HL-60 (cell line): ENCODE measurements at regions not wholly inside any gene's neighbourhood (a gene's known extent, or its start where the extent isn't known, plus 50 kb on each side); places are given as distances from the start of the nearest gene placed in this dataset.

Experiments used
- POLR2AphosphoS5 ChIP-seq: IDR thresholded peaks from 2 replicates; pipeline ENCODE4 v1.6.1; 2012; ENCODE audit warnings: low read depth
- SPI1 ChIP-seq: IDR thresholded peaks from 2 replicates; pipeline ENCODE4 v1.6.1; 2012; ENCODE audit warnings: low read depth, mild to moderate bottlenecking, borderline replicate concordance
- TF ChIP-seq, protein P1 (sequence below): IDR thresholded peaks from one replicate; pipeline ENCODE4 v1.5.1; 2011; ENCODE audit warnings: low read length, control low read depth, inconsistent platforms; ENCODE audit not compliant: insufficient read depth
- TF ChIP-seq, protein P2 (sequence below): IDR thresholded peaks from 2 replicates; pipeline ENCODE4 v1.6.1; 2012; ENCODE audit warnings: low read depth; ENCODE audit not compliant: insufficient replicate concordance

GRCh38 chr7:51977913-51978312 lies 661.3 kb upstream of the COBL start:
- TF ChIP-seq, protein P1, sequence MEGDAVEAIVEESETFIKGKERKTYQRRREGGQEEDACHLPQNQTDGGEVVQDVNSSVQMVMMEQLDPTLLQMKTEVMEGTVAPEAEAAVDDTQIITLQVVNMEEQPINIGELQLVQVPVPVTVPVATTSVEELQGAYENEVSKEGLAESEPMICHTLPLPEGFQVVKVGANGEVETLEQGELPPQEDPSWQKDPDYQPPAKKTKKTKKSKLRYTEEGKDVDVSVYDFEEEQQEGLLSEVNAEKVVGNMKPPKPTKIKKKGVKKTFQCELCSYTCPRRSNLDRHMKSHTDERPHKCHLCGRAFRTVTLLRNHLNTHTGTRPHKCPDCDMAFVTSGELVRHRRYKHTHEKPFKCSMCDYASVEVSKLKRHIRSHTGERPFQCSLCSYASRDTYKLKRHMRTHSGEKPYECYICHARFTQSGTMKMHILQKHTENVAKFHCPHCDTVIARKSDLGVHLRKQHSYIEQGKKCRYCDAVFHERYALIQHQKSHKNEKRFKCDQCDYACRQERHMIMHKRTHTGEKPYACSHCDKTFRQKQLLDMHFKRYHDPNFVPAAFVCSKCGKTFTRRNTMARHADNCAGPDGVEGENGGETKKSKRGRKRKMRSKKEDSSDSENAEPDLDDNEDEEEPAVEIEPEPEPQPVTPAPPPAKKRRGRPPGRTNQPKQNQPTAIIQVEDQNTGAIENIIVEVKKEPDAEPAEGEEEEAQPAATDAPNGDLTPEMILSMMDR = no peak
- TF ChIP-seq, protein P2, sequence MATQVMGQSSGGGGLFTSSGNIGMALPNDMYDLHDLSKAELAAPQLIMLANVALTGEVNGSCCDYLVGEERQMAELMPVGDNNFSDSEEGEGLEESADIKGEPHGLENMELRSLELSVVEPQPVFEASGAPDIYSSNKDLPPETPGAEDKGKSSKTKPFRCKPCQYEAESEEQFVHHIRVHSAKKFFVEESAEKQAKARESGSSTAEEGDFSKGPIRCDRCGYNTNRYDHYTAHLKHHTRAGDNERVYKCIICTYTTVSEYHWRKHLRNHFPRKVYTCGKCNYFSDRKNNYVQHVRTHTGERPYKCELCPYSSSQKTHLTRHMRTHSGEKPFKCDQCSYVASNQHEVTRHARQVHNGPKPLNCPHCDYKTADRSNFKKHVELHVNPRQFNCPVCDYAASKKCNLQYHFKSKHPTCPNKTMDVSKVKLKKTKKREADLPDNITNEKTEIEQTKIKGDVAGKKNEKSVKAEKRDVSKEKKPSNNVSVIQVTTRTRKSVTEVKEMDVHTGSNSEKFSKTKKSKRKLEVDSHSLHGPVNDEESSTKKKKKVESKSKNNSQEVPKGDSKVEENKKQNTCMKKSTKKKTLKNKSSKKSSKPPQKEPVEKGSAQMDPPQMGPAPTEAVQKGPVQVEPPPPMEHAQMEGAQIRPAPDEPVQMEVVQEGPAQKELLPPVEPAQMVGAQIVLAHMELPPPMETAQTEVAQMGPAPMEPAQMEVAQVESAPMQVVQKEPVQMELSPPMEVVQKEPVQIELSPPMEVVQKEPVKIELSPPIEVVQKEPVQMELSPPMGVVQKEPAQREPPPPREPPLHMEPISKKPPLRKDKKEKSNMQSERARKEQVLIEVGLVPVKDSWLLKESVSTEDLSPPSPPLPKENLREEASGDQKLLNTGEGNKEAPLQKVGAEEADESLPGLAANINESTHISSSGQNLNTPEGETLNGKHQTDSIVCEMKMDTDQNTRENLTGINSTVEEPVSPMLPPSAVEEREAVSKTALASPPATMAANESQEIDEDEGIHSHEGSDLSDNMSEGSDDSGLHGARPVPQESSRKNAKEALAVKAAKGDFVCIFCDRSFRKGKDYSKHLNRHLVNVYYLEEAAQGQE = no peak
- no peak for TF ChIP-seq POLR2AphosphoS5
- no peak for TF ChIP-seq SPI1
